Pancreas (tissue), 10 donors: ENCODE measurements at regions not wholly inside any gene's neighbourhood (a gene's known extent, or its start where the extent isn't known, plus 50 kb on each side); places are given as distances from the start of the nearest gene placed in this dataset.
A peak's percentile ranks its signal among the peaks of the same experiment; 100 is the strongest.

Source experiments
- ATAC-seq, 4 donors: fragments of 200-7000 bp; cut with Tn5 transposase; one replicate each; pipeline versions ENCODE4 v1.8.0 to v1.9.1; 2020; ENCODE audit warnings: mild to moderate bottlenecking in 4 of 4, moderate library complexity in 4 of 4
- DNase-seq, 6 donors: peaks; one replicate each; pipeline ENCODE4 v3.0.0-alpha.2; 2020
- FAIRE-seq: peaks from 2 replicates; lab custom pipeline; 2012; peaks lifted over from hg19 to GRCh38; lab: Jason Lieb, UNC
- H3K27ac ChIP-seq, 4 donors: fragments of 200-600 bp; sonication (generic); 1 replicate in 3 of 4; 2 replicates in 1 of 4; pipeline versions ENCODE4 v1.5.0 to v1.8.0; 2020
- H3K27me3 ChIP-seq, 4 donors: fragments of 200-600 bp; one replicate each; pipeline ENCODE4 v1.8.0; 2021
- H3K36me3 ChIP-seq, 3 donors: fragments of 200-600 bp; sonication (generic) in 1 of 3; one replicate each; pipeline versions ENCODE4 v1.5.0 to v1.8.0; 2020 to 2021
- H3K4me1 ChIP-seq, 3 donors: fragments of 200-600 bp; one replicate each; pipeline ENCODE4 v1.8.0; 2021
- H3K4me3 ChIP-seq, 4 donors: fragments of 200-600 bp; sonication (generic) in 2 of 4; one replicate each; pipeline versions ENCODE4 v1.5.0 to v1.8.0; 2020 to 2021
- H3K9me3 ChIP-seq, 4 donors: fragments of 200-600 bp; one replicate each; pipeline ENCODE4 v1.8.0; 2021
- WGBS, 2 donors: extraction: QIAGEN DNeasy Blood & Tissue Kit; methylation state at CpG; one replicate each; pipeline ENCODE4 v1.1.7; 2013; 5-methylcytosine and 5-hydroxymethylcytosine counted together
- intact Hi-C, 3 donors: fragments of 100-400 bp; cut with DNase I; formaldehyde crosslinking; loops; one replicate each; pipeline versions ENCODE4 v1.11.1 to v1.14.2; 2022
- TF ChIP-seq, protein P1 (sequence below), 4 donors: fragments of 200-600 bp; sonication (generic) in 3 of 4; IDR thresholded peaks; one replicate each; pipeline versions ENCODE4 v1.5.0 to v1.8.0; 2021; ENCODE audit warnings: antibody characterized with exemption in 4 of 4
- donor health status: healthy with polysubstance abuse.
- donor health status: DM: no; HTN: no; CAD: no; lungs with moderate emphysema.
- donor health status: DM: no; HTN: no; CAD: no.
- donor health status: control.
- donor health status: control.
- donor health status: Bipolar disorder and iron deficiency.
- donor health status: DM: yes; HTN: yes; CAD: no.
- donor health status: DM: no; HTN: no; CAD: no.
- donor health status: DM: no; HTN: no; CAD: no.
- donor health status: DM: yes; HTN: yes; CAD: no.

DNA sequence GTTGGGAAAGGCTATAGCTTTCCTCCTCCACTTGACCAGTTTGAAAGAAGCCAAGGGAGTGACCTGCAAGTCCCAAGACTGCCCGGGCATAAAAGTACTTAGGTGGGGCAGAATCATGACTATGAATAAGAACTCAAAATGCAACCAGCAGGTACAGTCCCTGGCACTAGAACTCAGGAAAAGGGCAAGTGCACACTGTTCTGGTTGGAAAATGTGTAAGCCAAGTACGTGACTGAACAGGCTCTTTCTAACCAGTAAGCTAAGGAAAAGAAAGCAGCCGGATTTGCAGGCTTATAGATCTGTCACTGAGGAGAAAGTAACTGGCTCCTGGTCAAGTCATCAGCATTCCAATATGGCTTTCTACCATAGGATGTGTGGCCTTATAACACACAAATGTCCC is 101.2 kb upstream of the SLC4A7 start:
- Histone ChIP-seq H3K36me3 (no peaks in the 10 kb centered on the region), H3K27ac (no peak overlapping the region), H3K4me3 (no peak overlapping the region), H3K9me3 (no peaks in the 10 kb centered on the region), H3K27me3 (no peaks in the 10 kb centered on the region), H3K4me1 (no peaks in the 10 kb centered on the region)
- intact Hi-C loops: no loop called here
- WGBS, 2 donors: 62 to 64% methylated on average over 3 of the region's 3 CpGs
- no peak for DNase-seq
- ATAC-seq: no peak
- FAIRE-seq: no peak
- TF ChIP-seq, protein P1, sequence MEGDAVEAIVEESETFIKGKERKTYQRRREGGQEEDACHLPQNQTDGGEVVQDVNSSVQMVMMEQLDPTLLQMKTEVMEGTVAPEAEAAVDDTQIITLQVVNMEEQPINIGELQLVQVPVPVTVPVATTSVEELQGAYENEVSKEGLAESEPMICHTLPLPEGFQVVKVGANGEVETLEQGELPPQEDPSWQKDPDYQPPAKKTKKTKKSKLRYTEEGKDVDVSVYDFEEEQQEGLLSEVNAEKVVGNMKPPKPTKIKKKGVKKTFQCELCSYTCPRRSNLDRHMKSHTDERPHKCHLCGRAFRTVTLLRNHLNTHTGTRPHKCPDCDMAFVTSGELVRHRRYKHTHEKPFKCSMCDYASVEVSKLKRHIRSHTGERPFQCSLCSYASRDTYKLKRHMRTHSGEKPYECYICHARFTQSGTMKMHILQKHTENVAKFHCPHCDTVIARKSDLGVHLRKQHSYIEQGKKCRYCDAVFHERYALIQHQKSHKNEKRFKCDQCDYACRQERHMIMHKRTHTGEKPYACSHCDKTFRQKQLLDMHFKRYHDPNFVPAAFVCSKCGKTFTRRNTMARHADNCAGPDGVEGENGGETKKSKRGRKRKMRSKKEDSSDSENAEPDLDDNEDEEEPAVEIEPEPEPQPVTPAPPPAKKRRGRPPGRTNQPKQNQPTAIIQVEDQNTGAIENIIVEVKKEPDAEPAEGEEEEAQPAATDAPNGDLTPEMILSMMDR (IDR thresholded peaks at IDR 0.05): no peak

DNA sequence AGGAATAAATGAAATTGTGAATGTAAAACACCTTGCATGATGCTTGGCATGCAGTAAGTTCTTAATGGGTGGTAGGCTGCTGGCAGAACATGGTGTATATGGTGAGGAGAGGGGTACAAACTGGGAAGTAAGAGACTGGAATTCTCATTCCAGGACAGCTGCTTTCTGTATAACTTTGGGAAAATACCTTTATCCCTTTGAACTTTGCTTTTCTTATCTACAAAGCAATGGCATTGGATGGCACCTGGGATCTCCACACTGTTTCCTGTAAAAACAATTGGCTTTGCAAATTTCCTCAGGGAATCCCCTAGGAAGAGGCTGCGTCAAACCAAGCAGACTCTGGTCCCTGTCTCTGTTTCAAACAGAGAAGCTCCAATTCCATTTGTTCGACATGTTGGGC is 100.7 kb upstream of the SLC4A7 start:
- H3K36me3 ChIP-seq: no peaks in the 10 kb centered on the region
- TF ChIP-seq, protein P1 (IDR thresholded peaks at IDR 0.05): no peak
- FAIRE-seq: no peak
- no peaks in the 10 kb centered on the region for H3K4me1 ChIP-seq
- no peak overlapping the region for H3K27ac ChIP-seq
- ATAC-seq: no peak
- no peaks in the 10 kb centered on the region for H3K9me3 ChIP-seq
- DNase-seq: no peak
- 58% methylated on average over 2 of the region's 2 CpGs for WGBS, 2 donors
- intact Hi-C loops: no loop called here
- H3K4me3 ChIP-seq: no peak overlapping the region
- H3K27me3 ChIP-seq: no peaks in the 10 kb centered on the region

DNA sequence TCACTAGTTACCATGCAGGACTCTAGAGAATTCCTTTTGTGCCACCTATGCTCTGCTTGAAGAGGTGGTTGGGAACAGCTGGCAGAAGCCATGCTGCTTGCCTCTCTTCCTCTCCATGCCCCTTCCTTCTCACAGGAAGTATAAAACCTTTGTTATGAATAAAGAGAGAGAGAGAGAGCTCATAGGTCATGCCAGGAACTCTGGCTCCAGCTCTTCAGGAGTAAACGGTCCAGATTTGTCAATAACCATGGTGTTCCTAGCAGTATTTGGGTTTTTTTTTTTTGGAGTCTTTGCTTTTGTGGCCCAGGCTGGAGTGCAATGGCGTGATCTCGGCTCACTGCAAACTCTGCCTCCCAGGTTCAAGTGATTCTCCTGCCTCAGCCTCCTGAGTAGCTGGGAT is 97.7 kb upstream of the SLC4A7 start:
- ATAC-seq (no peak), FAIRE-seq (no peak), DNase-seq (no peak)
- TF ChIP-seq, protein P1 (IDR thresholded peaks at IDR 0.05): no peak
- Histone ChIP-seq H3K4me3 (no peak overlapping the region), H3K27me3 (no peaks in the 10 kb centered on the region), H3K9me3 (no peaks in the 10 kb centered on the region), H3K27ac (no peak overlapping the region), H3K4me1 (no peaks in the 10 kb centered on the region), H3K36me3 (no peaks in the 10 kb centered on the region)
- intact Hi-C loops: no loop called here
- WGBS, 2 donors: 69% methylated on average over 2 to 3 of the region's 3 CpGs

DNA sequence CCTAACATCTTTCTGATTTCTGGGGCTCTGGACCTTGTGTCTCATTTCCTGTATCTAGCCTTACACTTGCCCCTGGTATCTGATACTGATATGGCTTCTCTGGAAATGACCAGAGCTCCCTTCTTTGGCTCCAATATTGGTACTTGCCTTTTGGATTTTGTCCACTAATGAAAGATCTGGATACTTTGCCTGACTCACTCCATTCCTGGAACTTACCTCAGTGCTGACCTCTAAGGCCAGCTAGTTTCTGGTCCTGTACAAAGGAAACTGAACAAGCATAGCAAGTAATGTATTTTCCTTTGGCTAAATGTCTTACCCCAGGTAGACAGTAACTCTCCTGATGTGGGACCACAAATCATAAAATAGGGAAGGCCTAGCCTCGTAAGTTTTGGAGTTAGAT is 93.8 kb upstream of the SLC4A7 start:
- TF ChIP-seq, protein P1 (IDR thresholded peaks at IDR 0.05): no peak
- DNase-seq: no peak
- intact Hi-C loops: no loop called here
- no peaks in the 10 kb centered on the region for H3K9me3 ChIP-seq
- 82 to 89% methylated on average over 1 of the region's 1 CpG for WGBS, 2 donors
- H3K27ac ChIP-seq: no peak overlapping the region
- peak in 2 of 4 donors; percentile 39 to 63 for ATAC-seq
- H3K36me3 ChIP-seq: no peaks in the 10 kb centered on the region
- H3K4me3 ChIP-seq: no peak overlapping the region
- H3K27me3 ChIP-seq: no peaks in the 10 kb centered on the region
- no peak for FAIRE-seq
- H3K4me1 ChIP-seq: no peaks in the 10 kb centered on the region

DNA sequence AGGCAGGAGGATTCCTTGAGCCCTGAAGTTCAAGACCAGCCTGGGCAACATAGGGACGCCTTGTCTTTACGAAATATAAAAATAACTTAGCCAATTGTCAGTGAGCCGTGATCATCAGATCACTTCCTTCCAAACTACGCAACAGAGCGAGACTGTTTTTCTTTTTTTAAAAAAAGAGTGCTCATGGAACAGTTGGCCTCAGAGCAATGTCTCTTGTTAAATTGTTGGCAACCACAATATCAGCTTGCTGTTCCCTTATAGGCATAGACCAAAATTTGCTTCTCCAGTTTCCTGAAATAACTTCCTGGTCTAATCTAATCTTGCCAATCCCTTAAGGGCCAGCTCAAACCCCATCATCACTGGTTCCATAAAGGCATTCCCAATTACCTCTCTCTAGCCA is 93.3 kb upstream of the SLC4A7 start:
- FAIRE-seq: no peak
- WGBS, 2 donors: 84 to 86% methylated on average over 5 of the region's 5 CpGs
- no peak overlapping the region for H3K27ac ChIP-seq
- peak in 1 of 4 donors; percentile 16 for ATAC-seq
- H3K36me3 ChIP-seq: no peaks in the 10 kb centered on the region
- intact Hi-C loops: no loop called here
- no peak for DNase-seq
- H3K4me1 ChIP-seq: no peaks in the 10 kb centered on the region
- no peaks in the 10 kb centered on the region for H3K9me3 ChIP-seq
- H3K4me3 ChIP-seq: no peak overlapping the region
- no peaks in the 10 kb centered on the region for H3K27me3 ChIP-seq
- TF ChIP-seq, protein P1 (IDR thresholded peaks at IDR 0.05): no peak
